Endodermal cell (in vitro differentiated cells): ENCODE measurements at regions not wholly inside any gene's neighbourhood (a gene's known extent, or its start where the extent isn't known, plus 50 kb on each side); places are given as distances from the start of the nearest gene placed in this dataset.

Source experiments
- DNase-seq: peaks from one replicate; pipeline ENCODE4 v3.0.0-alpha.2; 2017
- H3K27ac ChIP-seq: 2 replicates; pipeline ENCODE4 v1.5.1; 2013; ENCODE audit warnings: mild to moderate bottlenecking, low read depth, low read length, moderate library complexity
- H3K27me3 ChIP-seq: 2 replicates; pipeline ENCODE4 v1.6.1; 2013; ENCODE audit warnings: mild to moderate bottlenecking, low read length, moderate library complexity; ENCODE audit not compliant: insufficient read depth, control insufficient read depth, poor library complexity, severe bottlenecking
- H3K36me3 ChIP-seq: 2 replicates; pipeline ENCODE4 v1.7.0; 2013; ENCODE audit warnings: mild to moderate bottlenecking, low read length, moderate library complexity; ENCODE audit not compliant: control insufficient read depth, insufficient read depth
- H3K4me1 ChIP-seq: one replicate; pipeline ENCODE4 v1.7.0; 2013; ENCODE audit warnings: low read length; ENCODE audit not compliant: control insufficient read depth, insufficient read depth
- H3K4me3 ChIP-seq: 2 replicates; pipeline ENCODE4 v1.5.1; 2013; ENCODE audit warnings: mild to moderate bottlenecking, low read length, moderate library complexity
- H3K9ac ChIP-seq: 2 replicates; pipeline ENCODE4 v1.6.1; 2013; ENCODE audit warnings: mild to moderate bottlenecking, low read length, moderate library complexity; ENCODE audit not compliant: poor library complexity, severe bottlenecking; ENCODE audit errors: extremely low read depth
- H3K9me3 ChIP-seq: 2 replicates; pipeline ENCODE4 v1.6.1; 2013; ENCODE audit warnings: mild to moderate bottlenecking, low read length, moderate library complexity; ENCODE audit not compliant: control insufficient read depth
- H3K27ac Mint-ChIP-seq: 2 replicates; pipeline ENCODE4 v1.8.0; 2020; ENCODE audit warnings: mixed read lengths
- H3K27me3 Mint-ChIP-seq: 2 replicates; pipeline ENCODE4 v1.8.0; 2021; ENCODE audit warnings: mild to moderate bottlenecking, mixed read lengths; ENCODE audit not compliant: insufficient read depth
- H3K36me3 Mint-ChIP-seq: 2 replicates; pipeline ENCODE4 v1.8.0; 2020; ENCODE audit warnings: low read depth, mixed read lengths
- H3K4me1 Mint-ChIP-seq: 2 replicates; pipeline ENCODE4 v1.8.0; 2020; ENCODE audit warnings: mixed read lengths
- H3K4me3 Mint-ChIP-seq: 2 replicates; pipeline ENCODE4 v1.8.0; 2020; ENCODE audit warnings: mild to moderate bottlenecking, moderate library complexity, mixed read lengths
- H3K9me3 Mint-ChIP-seq: 2 replicates; pipeline ENCODE4 v1.8.0; 2020; ENCODE audit warnings: mild to moderate bottlenecking, mixed read lengths
- WGBS, 2 experiments: methylation state at CpG; one replicate each; pipeline versions ENCODE4 v1.1.5 to v1.1.7; 2013; ENCODE audit warnings: missing lambda C conversion rate in 2 of 2, mixed read lengths in 1 of 2; ENCODE audit not compliant: insufficient coverage in 1 of 2, insufficient read length in 1 of 2; 5-methylcytosine and 5-hydroxymethylcytosine counted together
- TF ChIP-seq, protein P1 (sequence below): fragments of 200-600 bp; sonication (generic); conservative IDR thresholded peaks from 2 replicates; pipeline ENCODE4 v1.5.0; 2021; ENCODE audit warnings: antibody characterized with exemption, mild to moderate bottlenecking

- peaks cover 3% of the 10 kb centered on the region for H3K36me3 Mint-ChIP-seq
- no peaks in the 10 kb centered on the region for H3K36me3 ChIP-seq
- no peak overlapping the region for H3K4me3 Mint-ChIP-seq
- H3K27ac Mint-ChIP-seq = no peak overlapping the region
- H3K9me3 Mint-ChIP-seq = peaks cover 22% of the 10 kb centered on the region
- H3K9me3 ChIP-seq = peaks cover 22% of the 10 kb centered on the region
- H3K9ac ChIP-seq = no peak overlapping the region
- peaks cover 3% of the 10 kb centered on the region for H3K4me1 ChIP-seq
- 71 to 93% methylated on average over 1 to 3 of the region's 4 CpGs for WGBS, 2 experiments
- TF ChIP-seq, protein P1, sequence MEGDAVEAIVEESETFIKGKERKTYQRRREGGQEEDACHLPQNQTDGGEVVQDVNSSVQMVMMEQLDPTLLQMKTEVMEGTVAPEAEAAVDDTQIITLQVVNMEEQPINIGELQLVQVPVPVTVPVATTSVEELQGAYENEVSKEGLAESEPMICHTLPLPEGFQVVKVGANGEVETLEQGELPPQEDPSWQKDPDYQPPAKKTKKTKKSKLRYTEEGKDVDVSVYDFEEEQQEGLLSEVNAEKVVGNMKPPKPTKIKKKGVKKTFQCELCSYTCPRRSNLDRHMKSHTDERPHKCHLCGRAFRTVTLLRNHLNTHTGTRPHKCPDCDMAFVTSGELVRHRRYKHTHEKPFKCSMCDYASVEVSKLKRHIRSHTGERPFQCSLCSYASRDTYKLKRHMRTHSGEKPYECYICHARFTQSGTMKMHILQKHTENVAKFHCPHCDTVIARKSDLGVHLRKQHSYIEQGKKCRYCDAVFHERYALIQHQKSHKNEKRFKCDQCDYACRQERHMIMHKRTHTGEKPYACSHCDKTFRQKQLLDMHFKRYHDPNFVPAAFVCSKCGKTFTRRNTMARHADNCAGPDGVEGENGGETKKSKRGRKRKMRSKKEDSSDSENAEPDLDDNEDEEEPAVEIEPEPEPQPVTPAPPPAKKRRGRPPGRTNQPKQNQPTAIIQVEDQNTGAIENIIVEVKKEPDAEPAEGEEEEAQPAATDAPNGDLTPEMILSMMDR = no peak
- H3K27ac ChIP-seq = peak overlapping the region; percentile 7
- no peaks in the 10 kb centered on the region for H3K27me3 ChIP-seq
- peaks cover 7% of the 10 kb centered on the region for H3K4me1 Mint-ChIP-seq
- H3K27me3 Mint-ChIP-seq = no peaks in the 10 kb centered on the region
- H3K4me3 ChIP-seq = peak overlapping the region; percentile 2
- no peak for DNase-seq
Observed at GRCh38 chr10:58994226-58995057, 182.0 kb upstream of the PHYHIPL start.

- WGBS, 2 experiments = 88 to 90% methylated on average over 4 to 6 of the region's 6 CpGs
- H3K27ac Mint-ChIP-seq = no peak overlapping the region
- no peak overlapping the region for H3K27ac ChIP-seq
- H3K4me3 Mint-ChIP-seq = no peak overlapping the region
- H3K27me3 Mint-ChIP-seq = no peaks in the 10 kb centered on the region
- peaks cover 16% of the 10 kb centered on the region for H3K9me3 ChIP-seq
- no peak overlapping the region for H3K9ac ChIP-seq
- no peaks in the 10 kb centered on the region for H3K36me3 ChIP-seq
- no peak for DNase-seq
- H3K27me3 ChIP-seq = no peaks in the 10 kb centered on the region
- peaks cover 15% of the 10 kb centered on the region for H3K9me3 Mint-ChIP-seq
- peaks cover 5% of the 10 kb centered on the region for H3K4me1 ChIP-seq
- H3K36me3 Mint-ChIP-seq = no peaks in the 10 kb centered on the region
- TF ChIP-seq, protein P1 = no peak
- H3K4me3 ChIP-seq = no peak overlapping the region
- H3K4me1 Mint-ChIP-seq = peaks cover 9% of the 10 kb centered on the region
Observed at GRCh38 chr10:58995058-58995596, 181.3 kb upstream of the PHYHIPL start.

DNA sequence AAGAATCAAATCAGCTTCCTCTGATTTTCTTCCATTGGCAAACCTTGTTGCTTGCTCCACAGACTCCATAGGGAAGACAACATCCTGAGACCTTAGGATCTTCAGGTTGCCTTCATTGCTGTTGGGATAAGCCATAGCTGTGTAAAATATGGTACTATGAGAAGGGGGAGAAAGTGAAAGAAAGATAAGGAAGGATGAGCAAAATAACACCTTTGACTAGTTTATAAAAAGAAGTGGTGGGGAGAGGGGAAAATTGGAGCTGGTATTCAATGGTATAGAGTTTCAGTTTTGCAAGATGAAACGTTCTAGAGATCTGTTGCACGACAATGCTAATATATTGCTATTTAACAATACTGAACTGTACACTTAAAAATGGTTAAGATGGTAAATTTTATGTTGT is 180.4 kb upstream of the PHYHIPL start:
- H3K27ac ChIP-seq = no peak overlapping the region
- peaks cover 13% of the 10 kb centered on the region for H3K4me1 Mint-ChIP-seq
- H3K36me3 Mint-ChIP-seq = no peaks in the 10 kb centered on the region

More for the DNA sequence above, 180.4 kb upstream of the PHYHIPL start:
- peaks cover 6% of the 10 kb centered on the region for H3K9me3 ChIP-seq
- no peak overlapping the region for H3K27ac Mint-ChIP-seq
- H3K36me3 ChIP-seq = no peaks in the 10 kb centered on the region
- no peaks in the 10 kb centered on the region for H3K27me3 Mint-ChIP-seq
- H3K9me3 Mint-ChIP-seq = peaks cover 5% of the 10 kb centered on the region
- H3K27me3 ChIP-seq = no peaks in the 10 kb centered on the region
- no peak overlapping the region for H3K9ac ChIP-seq
- H3K4me3 ChIP-seq = no peak overlapping the region
- H3K4me1 ChIP-seq = peaks cover 9% of the 10 kb centered on the region
- H3K4me3 Mint-ChIP-seq = no peak overlapping the region
- no peak for DNase-seq
- TF ChIP-seq, protein P1 = no peak
- WGBS, 2 experiments = 100% methylated on average over 2 of the region's 2 CpGs; no CpG with 5 or more reads in 1 of the 2 experiments
